DMS 273 (cell line): ENCODE measurements at regions not wholly inside any gene's neighbourhood (a gene's known extent, or its start where the extent isn't known, plus 50 kb on each side); places are given as distances from the start of the nearest gene placed in this dataset.

Experiments used
- DNase-seq: peaks from one replicate; lab custom pipeline; 2025; ENCODE audit not compliant: unreplicated experiment; lab: John Stamatoyannopoulos, UW

DNA sequence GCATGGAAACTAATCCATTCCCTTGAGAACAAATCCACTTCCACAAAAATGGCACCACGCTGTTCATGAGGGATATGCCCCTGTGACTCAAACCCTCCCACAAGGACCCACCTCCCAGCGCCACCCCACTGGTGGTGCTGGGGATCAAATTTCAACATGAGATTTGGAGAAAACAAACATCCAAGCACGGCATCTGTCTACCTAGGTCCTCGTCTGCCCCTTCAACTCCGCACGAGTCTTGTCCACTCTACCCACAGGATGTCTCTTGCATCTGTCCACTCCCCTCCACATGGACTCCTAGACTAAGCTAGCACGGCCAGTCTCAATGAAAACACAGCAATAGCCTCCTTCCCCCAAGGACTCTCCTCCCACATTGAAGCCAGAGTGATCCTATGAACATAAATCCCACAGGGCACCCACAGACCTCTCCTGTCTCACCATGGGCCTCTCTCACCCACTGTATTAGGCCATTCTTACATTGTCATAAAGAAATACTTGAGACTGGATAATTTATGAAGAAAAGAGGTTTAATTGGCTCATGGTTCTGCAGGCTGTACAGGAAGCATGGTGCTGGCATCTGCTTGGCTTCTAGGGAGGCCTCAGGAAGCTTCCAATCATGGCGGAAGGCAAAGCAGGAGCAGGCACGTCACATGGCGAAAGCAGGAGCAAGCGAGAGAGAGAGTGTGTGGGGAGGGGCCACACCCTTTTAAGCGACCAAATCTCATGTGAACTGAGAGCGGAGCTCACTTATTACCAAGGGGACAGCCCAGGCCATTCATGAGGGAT, 101.4 kb downstream of the TOMM20 start:
- DNase-seq, result no peak

DNA sequence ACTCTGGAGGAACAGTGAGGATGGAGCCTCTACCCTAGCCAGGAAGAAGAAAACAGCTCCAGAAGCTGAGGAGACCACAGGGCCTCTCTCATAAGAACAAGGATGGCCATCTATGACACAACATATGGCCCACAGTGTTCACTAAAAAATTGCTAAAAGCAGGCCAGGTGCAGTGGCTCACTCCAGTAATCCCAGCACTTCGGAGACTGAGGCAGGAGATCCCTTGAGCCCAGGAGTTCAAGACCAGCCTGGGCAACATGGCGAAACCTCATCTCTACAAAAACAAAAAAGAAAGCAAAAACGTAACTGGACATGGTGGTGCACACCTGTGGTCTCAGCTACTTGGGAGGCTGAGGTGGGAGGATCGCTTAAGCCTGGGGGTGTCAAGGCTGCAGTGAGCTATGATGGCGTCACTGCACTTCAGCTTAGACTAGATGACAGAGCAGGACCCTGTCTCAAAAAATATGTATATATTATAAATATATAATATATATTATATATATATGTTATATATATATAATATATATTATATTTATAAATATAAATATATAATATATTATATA, 103.1 kb downstream of the TOMM20 start:
- no peak for DNase-seq

DNA sequence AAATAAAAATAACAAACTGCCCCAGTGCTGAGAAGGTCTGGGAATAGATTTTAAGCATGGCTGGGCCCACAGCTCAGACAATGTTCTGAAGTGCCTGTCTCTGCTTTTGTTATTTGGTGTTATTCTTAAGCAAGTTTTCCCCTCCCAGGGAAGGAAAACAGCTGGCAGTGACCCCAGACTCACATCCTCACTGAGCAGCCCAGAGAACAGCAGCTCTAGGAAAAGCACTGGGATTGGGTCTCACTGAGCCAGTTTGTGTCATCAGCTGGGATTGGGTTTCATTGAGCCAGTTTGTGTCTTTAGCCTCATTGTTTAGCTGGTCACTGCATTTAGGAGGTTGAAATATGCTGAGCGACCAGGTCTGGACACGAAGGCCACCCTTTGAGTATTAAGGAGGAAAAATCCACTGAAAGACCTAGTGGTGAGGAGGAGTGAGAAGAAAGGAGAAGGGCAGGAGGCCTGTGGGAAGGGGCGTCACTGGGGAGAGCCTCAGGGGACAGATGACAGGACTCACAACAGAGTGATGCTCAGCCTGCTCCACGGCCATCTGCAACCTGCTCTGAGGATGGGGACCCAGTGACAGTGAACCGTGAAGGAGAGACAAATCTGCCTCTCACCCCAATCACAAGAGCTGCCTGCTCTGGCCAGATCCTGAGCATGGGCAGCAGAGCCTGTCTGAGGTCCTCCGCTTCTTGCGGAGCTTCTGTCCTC, 103.8 kb downstream of the TOMM20 start:
- DNase-seq, result no peak

DNA sequence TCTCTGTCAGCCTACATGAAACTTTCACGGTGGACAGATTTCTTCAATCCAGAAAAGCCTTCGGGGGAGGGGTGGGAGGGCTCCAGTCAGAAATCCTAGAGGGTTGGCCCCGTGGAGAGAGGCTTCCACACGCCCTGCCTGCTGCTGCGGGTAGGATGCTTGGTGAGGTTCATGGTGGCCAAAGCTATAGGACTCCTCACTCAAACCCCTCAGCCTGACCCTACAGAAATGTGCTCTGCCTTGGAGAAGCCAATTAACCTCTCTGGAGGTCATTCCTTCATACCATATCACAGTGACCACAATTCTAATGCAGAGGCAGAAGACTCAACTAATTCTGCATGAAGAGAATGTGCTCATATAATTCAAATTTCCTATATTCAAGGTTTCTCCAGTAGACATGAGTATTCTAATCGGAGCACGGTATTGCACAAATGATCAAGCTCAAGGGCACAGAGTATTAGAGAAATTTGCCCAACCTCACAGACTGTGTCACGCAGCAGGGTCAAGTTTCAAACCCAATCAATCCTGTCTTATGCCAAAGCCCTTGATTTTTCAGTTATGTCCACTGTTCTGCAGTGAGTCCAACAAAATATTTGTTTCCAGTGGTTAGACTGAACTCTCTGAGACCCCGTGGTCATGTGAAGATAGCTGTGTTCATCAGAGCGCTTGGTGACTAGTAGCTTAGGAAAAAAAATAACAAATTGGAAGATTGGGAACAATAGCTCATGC, 104.8 kb downstream of the TOMM20 start:
- no peak for DNase-seq

DNA sequence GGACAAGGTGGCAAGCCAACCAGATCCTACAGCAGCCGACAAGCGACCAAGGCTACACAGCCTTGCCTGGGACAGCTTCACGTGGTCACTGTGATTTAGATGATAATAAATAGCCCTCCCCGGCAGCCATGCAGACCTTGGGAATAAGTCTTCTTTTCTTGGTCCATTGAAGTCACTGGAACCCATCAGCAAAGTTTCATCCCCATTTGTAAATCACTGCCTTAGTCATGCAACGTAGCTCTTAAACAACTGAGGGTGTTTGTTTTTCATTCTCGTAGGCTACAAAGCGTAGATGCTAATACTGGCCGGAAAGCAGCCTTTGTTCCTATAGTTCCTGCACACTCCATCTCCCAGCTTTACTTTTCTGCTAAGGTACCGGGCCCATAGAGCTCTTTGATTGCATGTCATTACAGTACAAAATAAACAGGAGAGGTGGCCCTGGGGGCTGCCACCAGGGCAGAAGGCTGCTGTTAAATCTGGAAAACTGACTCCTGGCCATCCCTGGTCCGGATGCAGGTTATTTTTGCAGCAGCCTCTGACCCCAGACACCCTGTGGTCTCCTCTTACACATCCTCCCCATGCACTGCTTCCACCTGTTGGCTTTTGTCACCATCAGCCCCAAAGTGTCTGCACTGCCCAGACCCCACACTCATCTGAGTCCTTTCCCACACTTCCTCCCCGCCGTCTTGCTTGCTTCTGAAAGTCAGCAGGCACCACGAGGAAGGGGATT, 105.5 kb downstream of the TOMM20 start:
- no peak for DNase-seq

DNA sequence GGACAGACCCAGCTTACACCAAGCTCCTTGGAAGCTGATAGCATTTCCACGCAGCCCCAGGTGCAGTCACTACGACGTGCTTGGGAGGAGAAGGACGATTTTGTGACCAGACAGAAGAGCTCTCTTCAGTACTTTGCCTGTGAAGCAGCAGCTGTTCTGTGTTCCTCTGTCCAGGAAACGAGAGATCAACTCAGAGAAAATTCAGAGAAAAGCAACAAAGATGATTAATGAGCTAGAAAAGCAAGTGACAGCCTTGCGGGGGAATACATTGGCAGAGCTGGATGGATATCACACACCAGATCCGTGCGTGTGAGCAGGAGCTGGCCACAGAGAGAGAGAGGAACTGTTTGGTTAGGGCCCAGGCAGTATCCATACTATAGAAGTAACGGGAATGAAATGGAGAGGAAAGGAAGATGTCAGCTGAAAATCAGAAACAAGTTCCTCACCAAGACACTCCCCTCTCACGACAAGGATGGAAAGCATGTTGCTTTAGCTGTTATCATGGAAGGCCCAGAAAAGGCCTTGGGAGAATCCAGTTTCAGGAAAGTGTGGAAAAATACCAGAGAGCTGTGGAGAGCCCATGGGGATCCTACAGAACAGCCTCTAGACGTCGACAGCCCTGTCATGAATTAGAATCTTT, 106.2 kb downstream of the TOMM20 start:
- no peak for DNase-seq

DNA sequence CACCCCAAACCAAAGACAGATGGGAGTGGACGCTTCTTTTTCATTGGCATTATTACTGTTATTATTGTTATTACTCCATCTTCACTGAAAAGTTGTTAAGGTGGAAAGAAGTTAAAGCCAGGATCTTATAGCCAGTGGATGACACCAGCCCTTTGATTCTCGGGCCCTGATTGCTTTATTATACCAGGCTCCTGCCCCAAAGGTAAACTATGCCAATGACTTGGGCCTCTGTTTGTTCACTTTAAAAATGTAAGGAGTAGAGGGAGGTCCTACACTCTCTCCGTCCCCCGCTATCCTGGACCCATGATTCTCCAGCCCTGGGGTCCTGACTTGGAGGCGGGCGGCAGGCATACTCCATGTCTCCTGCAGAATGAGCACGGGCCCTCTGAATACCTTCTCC, 106.8 kb downstream of the TOMM20 start:
- no peak for DNase-seq

DNA sequence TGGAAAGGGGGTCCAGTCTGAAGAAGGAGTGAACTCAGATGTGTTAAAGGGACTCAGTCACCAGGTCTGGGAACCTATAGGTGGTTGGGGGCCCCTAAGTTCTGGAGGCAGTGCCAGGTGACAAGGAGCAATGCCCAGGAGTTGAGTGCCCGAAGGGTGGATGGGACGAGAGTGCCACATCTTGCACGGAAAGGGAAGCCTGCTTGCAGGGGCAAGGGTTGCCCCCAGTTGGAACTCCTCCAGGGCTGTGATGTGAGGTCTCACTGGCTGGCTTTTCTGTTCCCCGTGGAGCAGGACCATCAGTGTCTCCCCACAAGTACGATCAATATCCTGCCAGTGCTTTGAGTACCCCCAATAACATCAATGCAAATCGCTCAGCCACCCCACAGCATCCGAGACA, 107.3 kb downstream of the TOMM20 start:
- DNase-seq, result no peak

DNA sequence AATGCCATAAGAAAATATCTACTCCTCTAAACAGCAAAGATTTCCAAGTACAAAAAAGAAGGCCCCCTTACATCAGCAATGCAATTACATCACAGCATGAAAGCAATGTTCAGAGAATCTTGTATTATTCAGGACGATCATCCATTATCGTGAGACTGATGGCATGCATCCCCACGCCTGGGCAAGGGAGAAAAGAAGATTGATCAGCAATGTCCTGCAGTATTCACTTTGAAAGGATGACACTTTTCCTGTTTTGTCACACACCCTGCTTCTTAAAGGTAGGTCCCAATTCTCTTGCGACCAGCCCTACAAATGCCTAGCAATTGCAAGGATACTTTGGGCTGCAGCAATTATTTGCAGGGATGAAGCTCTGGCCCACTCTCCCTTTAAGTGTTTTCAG, 108.7 kb downstream of the TOMM20 start:
- DNase-seq, result no peak

DNA sequence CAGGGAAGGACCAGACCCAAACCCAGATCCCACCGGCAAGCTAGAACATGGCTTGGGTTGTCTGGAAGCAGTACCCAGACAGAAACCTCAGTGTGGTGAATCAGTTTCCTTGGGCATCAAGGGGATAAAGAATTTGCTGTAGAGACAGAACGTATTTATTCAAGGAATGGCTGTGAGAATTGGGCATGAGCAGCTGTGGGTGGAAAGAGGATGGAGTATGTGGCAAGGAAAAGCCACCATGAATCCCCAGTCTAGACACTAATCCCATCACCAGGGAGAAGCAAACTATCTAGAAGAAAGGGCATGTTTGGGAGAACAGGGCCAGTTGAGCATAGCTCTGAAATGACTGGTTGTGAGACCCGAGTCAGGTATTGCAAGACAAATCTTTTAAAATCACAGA, 109.2 kb downstream of the TOMM20 start:
- DNase-seq, result no peak

DNA sequence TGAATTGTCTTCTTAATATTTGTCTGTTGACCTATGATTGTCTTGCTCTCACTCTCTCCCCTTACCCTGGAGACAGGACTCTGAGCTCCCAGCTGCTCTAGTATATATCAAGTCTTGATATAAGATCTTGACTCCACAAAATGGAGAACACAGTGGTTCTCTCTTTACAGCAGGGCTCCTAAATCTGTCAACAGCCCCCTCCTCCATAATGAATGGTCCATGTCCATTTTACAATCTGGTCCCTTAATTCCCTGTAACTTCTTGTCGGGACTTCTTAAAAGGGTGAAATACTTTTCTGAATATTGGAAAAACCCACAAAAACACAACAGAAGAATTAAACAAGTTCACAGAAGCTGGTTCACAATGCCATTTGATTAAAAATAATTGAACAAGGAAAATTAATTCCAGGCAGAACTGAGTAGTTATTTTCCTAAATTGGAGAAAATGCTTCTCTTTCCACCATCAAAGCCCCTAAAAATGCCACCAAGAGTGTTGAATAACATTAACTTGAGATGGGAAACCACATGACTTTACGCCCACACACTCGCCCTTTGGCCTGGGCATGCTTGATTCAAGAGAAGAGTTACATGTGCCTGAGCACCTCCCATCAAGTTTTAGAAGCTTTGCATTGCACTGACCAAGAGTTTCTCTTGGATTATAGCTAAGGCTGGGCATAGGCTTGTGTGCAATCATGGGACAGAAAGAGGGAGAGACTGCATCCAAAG, 109.8 kb downstream of the TOMM20 start:
- DNase-seq, result no peak

DNA sequence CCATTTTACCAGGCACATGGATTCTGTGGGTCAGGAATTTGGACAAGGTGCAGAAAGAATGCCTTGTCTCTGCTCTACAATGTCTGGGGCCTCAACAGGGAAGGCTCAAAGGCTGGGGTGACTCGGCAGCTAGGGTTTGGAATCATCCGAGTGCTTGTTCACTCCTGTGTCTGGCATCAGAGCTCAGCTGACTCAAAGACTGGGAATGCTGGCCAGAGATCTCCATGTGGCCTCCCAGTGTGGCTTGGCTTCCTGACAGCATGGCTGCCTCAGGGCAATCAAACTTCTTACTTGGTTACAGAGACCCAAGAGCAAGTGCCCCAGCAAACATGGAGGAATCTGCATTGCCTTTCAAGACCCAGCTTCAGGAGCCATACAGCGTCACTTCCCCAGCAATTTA, 110.5 kb downstream of the TOMM20 start:
- peak; percentile 22 for DNase-seq

DNA sequence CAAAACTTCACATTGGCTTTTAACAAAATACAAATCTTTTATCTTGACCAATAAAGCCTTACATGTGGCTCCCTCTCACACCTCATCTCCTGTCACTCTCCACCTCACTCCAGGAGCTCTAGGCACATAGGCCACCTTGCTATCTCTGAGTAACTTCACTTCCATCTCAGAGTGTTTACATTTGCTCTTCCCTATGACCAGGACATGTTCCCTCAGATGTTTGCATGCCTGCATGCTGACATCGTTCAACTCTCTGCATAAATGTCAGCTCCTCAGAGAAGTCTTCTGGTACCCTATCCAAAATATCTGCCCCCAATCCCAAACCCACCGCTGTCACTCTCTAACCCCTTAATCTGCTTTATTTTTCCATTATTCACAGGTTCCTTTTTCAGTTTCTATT, 110.9 kb downstream of the TOMM20 start:
- DNase-seq, result no peak

DNA sequence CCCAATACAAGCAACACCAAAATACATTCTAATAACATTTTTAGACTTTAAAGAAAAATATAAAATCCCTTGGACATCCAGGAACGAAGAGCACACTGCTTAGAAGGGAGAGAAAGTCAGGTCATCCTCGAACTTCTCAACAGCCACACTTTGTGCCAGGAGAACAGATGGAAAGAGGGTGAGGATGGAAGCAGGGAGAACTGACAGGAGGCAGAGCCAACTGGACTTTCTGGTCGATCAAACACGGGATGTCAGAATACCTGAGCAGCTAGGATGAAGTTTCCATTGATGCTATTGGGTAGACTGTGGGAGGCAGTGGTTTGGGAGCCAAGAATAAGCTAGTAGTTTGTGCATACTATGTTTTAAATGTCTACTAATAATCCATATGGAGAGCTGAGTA, 111.4 kb downstream of the TOMM20 start:
- peak; percentile 56 for DNase-seq

DNA sequence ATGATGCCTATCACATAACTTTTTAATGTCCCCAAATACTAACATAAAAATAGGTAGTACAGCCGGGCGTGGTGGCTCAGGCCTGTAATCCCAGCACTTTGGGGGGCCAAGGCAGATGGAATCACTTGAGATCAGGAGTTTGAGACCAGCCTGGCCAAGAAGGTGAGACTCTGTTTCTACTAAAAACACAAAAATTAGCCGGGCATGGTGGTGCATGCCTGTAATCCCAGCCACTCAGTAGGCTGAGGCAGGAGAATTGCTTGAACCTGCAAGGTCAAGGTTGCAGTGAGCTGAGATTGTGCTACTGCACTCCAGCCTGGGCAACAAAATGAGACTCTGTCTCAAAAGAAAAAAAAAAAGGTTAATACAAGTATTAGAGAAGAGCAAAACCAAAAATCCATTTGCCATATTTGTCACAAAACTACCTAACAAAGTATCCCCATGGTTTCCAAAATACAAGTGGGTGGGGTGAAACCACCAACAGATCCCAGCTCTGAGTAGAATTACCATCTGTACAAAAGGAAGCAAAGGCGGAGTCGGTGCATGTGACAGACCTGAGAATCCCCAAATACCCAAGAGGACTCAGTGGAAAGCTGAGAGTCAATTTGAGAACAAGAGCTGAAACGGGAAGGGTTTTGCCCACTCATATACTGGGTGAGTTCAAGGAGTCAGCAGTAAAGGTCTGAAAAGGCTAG, 113.2 kb downstream of the TOMM20 start:
- peak; percentile 14 for DNase-seq

DNA sequence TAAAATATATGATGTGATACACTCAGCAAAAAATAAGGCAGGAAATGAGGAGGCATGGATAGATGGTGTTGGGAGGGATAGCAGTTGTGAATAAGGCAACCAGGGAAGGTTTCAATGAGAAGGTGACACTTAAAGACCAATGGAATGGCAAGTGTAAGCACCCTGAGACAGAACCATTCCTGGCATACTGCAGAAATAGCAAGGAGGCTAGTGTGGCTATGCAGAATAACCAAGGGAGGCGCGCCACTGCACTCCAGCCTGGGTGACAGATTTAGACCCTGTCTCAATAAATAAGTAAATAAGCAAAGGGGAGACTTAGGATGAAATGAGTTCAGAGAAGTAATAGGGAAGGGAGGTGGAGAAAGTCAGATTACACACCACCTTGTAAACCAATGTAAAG, 113.9 kb downstream of the TOMM20 start:
- DNase-seq, result no peak

DNA sequence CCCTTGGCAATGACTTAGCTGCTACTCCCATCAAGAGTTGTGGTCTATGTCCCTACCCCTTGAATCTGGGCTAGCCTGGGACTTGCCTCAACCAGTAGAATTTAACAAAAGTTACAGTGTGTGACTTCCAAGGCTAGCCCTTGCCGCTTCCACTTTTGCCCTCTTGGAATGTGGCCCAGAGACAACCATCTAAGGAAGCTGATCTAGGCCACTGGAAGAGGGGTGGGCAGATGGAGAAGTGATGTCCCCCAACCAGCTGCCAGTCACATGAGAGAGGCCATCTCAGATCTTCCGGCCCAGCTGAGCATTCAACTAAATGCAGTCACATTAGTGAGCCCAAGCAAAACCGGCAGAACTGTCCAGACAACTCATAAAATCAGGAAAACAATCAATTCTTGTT, 115.1 kb downstream of the TOMM20 start:
- no peak for DNase-seq

DNA sequence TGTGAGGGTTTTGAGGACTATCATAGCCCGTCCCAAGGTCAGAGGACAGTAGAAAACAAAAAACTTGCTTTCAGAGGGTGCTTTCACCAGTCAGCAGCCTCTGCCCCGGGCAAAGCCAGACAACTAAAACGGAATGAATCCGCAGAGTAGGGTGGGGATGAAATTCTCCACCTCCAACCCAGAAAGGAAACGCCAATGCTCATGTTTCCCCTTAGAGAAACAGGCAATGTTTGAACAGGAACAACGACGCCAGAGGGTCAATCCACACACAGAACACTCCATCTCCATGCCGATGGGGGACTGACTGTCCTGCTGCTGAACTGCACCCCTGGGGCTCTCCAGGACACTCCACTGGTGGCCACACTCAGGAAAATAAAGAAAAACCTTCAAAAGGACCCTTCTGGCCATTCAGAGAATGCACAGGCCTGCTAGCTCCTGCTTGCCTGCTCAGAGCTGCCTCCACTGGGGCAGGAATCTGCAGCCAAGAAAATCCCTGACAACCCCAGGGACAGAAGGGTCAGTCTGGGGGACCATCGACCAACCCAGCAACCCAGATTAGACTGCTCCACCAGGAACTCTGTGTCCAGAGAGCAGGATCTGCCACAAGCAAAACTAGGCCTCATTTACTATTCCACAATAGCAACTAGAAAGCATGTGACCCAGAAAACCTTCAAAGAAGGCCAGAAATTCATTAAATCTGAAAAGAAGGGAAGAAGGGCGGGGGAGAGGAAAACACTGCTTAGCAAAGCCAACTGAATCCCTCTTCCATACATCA, 116.0 kb downstream of the TOMM20 start:
- DNase-seq, result no peak
